ENCODE measurements at regions not wholly inside any gene's neighbourhood (a gene's known extent, or its start where the extent isn't known, plus 50 kb on each side); places are given as distances from the start of the nearest gene placed in this dataset.

- TF ChIP-seq CTCF (IDR thresholded peaks at IDR 0.05), result no peak
- TF ChIP-seq ZFX (IDR thresholded peaks at IDR 0.05; ENCODE audit: borderline replicate concordance), result no peak
These were observed 232.1 kb upstream of the CDIN1 start for GRCh38 chr15:36347272-36347858.

Measured in 22Rv1 (cell line).